Hepatocyte (in vitro differentiated cells): ENCODE measurements at regions not wholly inside any gene's neighbourhood (a gene's known extent, or its start where the extent isn't known, plus 50 kb on each side); places are given as distances from the start of the nearest gene placed in this dataset.
"Not testable (repeated sequence)": the region's sequence is repeated elsewhere in the genome, so short reads cannot be mapped to it uniquely, and the experiment has no call there.

Source experiments
- DNase-seq: peaks from one replicate; pipeline ENCODE4 v3.0.0-alpha.2; 2016; ENCODE audit warnings: low spot score
- H2AFZ ChIP-seq: fragments of 200-600 bp; sonication (generic); 2 replicates; pipeline ENCODE4 v1.6.0; 2016; ENCODE audit warnings: antibody characterized with exemption, mild to moderate bottlenecking
- H3K27ac ChIP-seq: fragments of 200-600 bp; sonication (generic); 2 replicates; pipeline ENCODE4 v1.5.1; 2016; ENCODE audit warnings: mild to moderate bottlenecking
- H3K27me3 ChIP-seq: fragments of 200-600 bp; sonication (generic); 2 replicates; pipeline ENCODE4 v1.6.1; 2016
- H3K36me3 ChIP-seq: fragments of 200-600 bp; sonication (generic); replicated peaks from 2 replicates; pipeline ENCODE4 v1.5.1; 2016; ENCODE audit warnings: low read depth; ENCODE audit not compliant: insufficient read depth
- H3K4me1 ChIP-seq: fragments of 200-600 bp; sonication (generic); 2 replicates; pipeline ENCODE4 v1.5.1; 2016; ENCODE audit warnings: mild to moderate bottlenecking, moderate library complexity; ENCODE audit not compliant: insufficient read depth
- H3K4me2 ChIP-seq: fragments of 200-600 bp; sonication (generic); 2 replicates; pipeline ENCODE4 v1.6.0; 2016
- H3K4me3 ChIP-seq: fragments of 200-600 bp; sonication (generic); 2 replicates; pipeline ENCODE4 v1.5.1; 2016; ENCODE audit warnings: mild to moderate bottlenecking
- H3K79me2 ChIP-seq: fragments of 200-600 bp; sonication (generic); 2 replicates; pipeline ENCODE4 v1.6.0; 2017; ENCODE audit warnings: mild to moderate bottlenecking
- H3K9me2 ChIP-seq: fragments of 200-600 bp; sonication (generic); replicated peaks from 2 replicates; pipeline ENCODE4 v1.6.0; 2017; ENCODE audit warnings: mild to moderate bottlenecking; ENCODE audit not compliant: insufficient read depth
- H3K9me3 ChIP-seq: fragments of 200-600 bp; sonication (generic); 2 replicates; pipeline ENCODE4 v1.5.1; 2016; ENCODE audit warnings: low read depth, mild to moderate bottlenecking
- H4K20me1 ChIP-seq: fragments of 200-600 bp; sonication (generic); 2 replicates; pipeline ENCODE4 v1.6.0; 2016; ENCODE audit warnings: mild to moderate bottlenecking; ENCODE audit not compliant: insufficient read depth, poor library complexity, severe bottlenecking
- CTCF ChIP-seq: fragments of 200-600 bp; sonication (generic); IDR thresholded peaks from 2 replicates; pipeline ENCODE4 v1.5.1; 2016; ENCODE audit warnings: antibody characterized with exemption, mild to moderate bottlenecking; ENCODE audit not compliant: poor library complexity
- EZH2 ChIP-seq: fragments of 200-600 bp; sonication (generic); IDR thresholded peaks from 2 replicates; pipeline ENCODE4 v1.6.1; 2016; ENCODE audit warnings: antibody characterized with exemption, mild to moderate bottlenecking, borderline replicate concordance
- EZH2phosphoT487 ChIP-seq: fragments of 200-600 bp; sonication (generic); IDR thresholded peaks from one replicate; pipeline ENCODE4 v1.6.1; 2018; ENCODE audit warnings: antibody characterized with exemption, mild to moderate bottlenecking, low read depth, moderate library complexity; ENCODE audit not compliant: unreplicated experiment, severe bottlenecking
- WGBS: methylation state at CpG from one replicate; pipeline ENCODE4 v1.1.6; 2016; ENCODE audit warnings: low lambda C conversion rate; ENCODE audit errors: missing lambda C conversion rate; 5-methylcytosine and 5-hydroxymethylcytosine counted together

GRCh38 chr1:243957141-243957540, 93.9 kb upstream of the ZBTB18 start:
- no peak overlapping the region for H3K4me3 ChIP-seq
- H3K27ac ChIP-seq, result no peak overlapping the region
- TF ChIP-seq CTCF (no peak), EZH2 (no peak), EZH2phosphoT487 (no peak)
- H3K9me2 ChIP-seq, result no peaks in the 10 kb centered on the region
- no peaks in the 10 kb centered on the region for H3K27me3 ChIP-seq
- H3K36me3 ChIP-seq, result no peaks in the 10 kb centered on the region
- no peaks in the 10 kb centered on the region for H3K79me2 ChIP-seq
- H3K4me2 ChIP-seq, result no peak overlapping the region
- H2AFZ ChIP-seq, result no peak overlapping the region
- H3K9me3 ChIP-seq, result no peaks in the 10 kb centered on the region
- no peaks in the 10 kb centered on the region for H3K4me1 ChIP-seq
- DNase-seq, result no peak
- H4K20me1 ChIP-seq, result no peaks in the 10 kb centered on the region

- Histone ChIP-seq H3K4me2 (no peak overlapping the region), H3K9me3 (no peaks in the 10 kb centered on the region), H3K4me1 (no peaks in the 10 kb centered on the region), H3K79me2 (no peaks in the 10 kb centered on the region), H4K20me1 (no peaks in the 10 kb centered on the region), H3K27me3 (no peaks in the 10 kb centered on the region), H3K36me3 (no peaks in the 10 kb centered on the region), H3K27ac (no peak overlapping the region), H3K4me3 (no peak overlapping the region), H2AFZ (no peak overlapping the region), H3K9me2 (no peaks in the 10 kb centered on the region)
- WGBS, result 51% methylated on average over 3 of the region's 3 CpGs
- no peak for DNase-seq
- TF ChIP-seq CTCF (no peak), EZH2 (no peak), EZH2phosphoT487 (no peak)
Observed at GRCh38 chr1:243956450-243956849, 94.6 kb upstream of the ZBTB18 start.

GRCh38 chr1:243951207-243951606, 99.9 kb upstream of the ZBTB18 start:
- H3K4me1 ChIP-seq, H2AFZ ChIP-seq, H3K4me3 ChIP-seq, DNase-seq, H3K36me3 ChIP-seq, H3K27ac ChIP-seq, H4K20me1 ChIP-seq, H3K9me2 ChIP-seq, H3K27me3 ChIP-seq, H3K79me2 ChIP-seq, H3K9me3 ChIP-seq, H3K4me2 ChIP-seq: not testable (repeated sequence)
- WGBS, result 90% methylated on average over 11 of the region's 11 CpGs

GRCh38 chr1:243950166-243950565, 100.1 kb upstream of the AKT3 start:
- Histone ChIP-seq H3K27me3 (no peaks in the 10 kb centered on the region), H3K79me2 (no peaks in the 10 kb centered on the region), H4K20me1 (no peaks in the 10 kb centered on the region), H3K9me3 (no peaks in the 10 kb centered on the region), H3K4me3 (no peak overlapping the region), H2AFZ (no peak overlapping the region), H3K4me1 (no peaks in the 10 kb centered on the region), H3K27ac (no peak overlapping the region), H3K4me2 (no peak overlapping the region), H3K36me3 (no peaks in the 10 kb centered on the region), H3K9me2 (no peaks in the 10 kb centered on the region)
- DNase-seq, result peak; percentile 27
- WGBS, result 68% methylated on average over 3 of the region's 3 CpGs
- no peak for TF ChIP-seq CTCF
- TF ChIP-seq EZH2phosphoT487, result no peak
